Bronchial epithelial cell (primary cell): ENCODE measurements at regions not wholly inside any gene's neighbourhood (a gene's known extent, or its start where the extent isn't known, plus 50 kb on each side); places are given as distances from the start of the nearest gene placed in this dataset.
A peak's percentile ranks its signal among the peaks of the same experiment; 100 is the strongest.

ENCODE experiments used
- DNase-seq: peaks from one replicate; pipeline ENCODE4 v3.0.0-alpha.2; 2010; ENCODE audit warnings: low read depth
- FAIRE-seq: peaks from 2 replicates; lab custom pipeline; 2011; peaks lifted over from hg19 to GRCh38; lab: Jason Lieb, UNC
- H3K27me3 ChIP-seq: 2 replicates; pipeline ENCODE4 v1.5.1; 2011; ENCODE audit warnings: low read length; ENCODE audit not compliant: control insufficient read depth, insufficient read depth
- H3K36me3 ChIP-seq: 2 replicates; pipeline ENCODE4 v1.5.1; 2011; ENCODE audit warnings: low read length; ENCODE audit not compliant: control insufficient read depth, insufficient read depth
- H3K4me3 ChIP-seq: 2 replicates; pipeline ENCODE4 v1.5.1; 2011; ENCODE audit warnings: mild to moderate bottlenecking, low read depth, low read length, control low read depth
- TF ChIP-seq, protein P1 (sequence below): IDR thresholded peaks from 2 replicates; pipeline ENCODE4 v1.5.1; 2011; ENCODE audit warnings: mild to moderate bottlenecking, moderate library complexity, low read length, control low read depth, inconsistent platforms; ENCODE audit not compliant: insufficient read depth, severe bottlenecking

DNA sequence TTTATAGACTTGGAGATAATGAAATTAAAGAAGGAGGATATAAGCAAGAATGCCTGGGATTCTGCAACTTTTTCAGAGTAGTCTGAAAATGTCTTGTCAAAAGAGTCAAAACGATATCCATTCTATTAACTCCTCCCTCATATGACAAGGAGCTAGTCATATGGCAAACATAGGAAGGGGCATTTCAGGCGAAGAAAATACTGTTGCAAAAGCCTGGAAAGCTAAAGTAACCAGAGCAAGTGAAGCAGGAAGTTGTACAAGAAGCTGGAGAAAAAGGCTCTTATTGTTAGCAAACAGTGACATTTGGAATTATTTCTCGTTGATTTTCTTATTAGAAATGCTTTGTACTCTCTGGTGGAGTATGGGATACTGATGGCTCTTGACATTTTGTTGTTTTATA is 94.0 kb upstream of the PTPRD start:
- Histone ChIP-seq H3K36me3 (no peaks in the 10 kb centered on the region), H3K27me3 (no peaks in the 10 kb centered on the region), H3K4me3 (no peak overlapping the region)
- FAIRE-seq (no peak), DNase-seq (peak; percentile 17)
- TF ChIP-seq, protein P1, sequence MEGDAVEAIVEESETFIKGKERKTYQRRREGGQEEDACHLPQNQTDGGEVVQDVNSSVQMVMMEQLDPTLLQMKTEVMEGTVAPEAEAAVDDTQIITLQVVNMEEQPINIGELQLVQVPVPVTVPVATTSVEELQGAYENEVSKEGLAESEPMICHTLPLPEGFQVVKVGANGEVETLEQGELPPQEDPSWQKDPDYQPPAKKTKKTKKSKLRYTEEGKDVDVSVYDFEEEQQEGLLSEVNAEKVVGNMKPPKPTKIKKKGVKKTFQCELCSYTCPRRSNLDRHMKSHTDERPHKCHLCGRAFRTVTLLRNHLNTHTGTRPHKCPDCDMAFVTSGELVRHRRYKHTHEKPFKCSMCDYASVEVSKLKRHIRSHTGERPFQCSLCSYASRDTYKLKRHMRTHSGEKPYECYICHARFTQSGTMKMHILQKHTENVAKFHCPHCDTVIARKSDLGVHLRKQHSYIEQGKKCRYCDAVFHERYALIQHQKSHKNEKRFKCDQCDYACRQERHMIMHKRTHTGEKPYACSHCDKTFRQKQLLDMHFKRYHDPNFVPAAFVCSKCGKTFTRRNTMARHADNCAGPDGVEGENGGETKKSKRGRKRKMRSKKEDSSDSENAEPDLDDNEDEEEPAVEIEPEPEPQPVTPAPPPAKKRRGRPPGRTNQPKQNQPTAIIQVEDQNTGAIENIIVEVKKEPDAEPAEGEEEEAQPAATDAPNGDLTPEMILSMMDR, result no peak

DNA sequence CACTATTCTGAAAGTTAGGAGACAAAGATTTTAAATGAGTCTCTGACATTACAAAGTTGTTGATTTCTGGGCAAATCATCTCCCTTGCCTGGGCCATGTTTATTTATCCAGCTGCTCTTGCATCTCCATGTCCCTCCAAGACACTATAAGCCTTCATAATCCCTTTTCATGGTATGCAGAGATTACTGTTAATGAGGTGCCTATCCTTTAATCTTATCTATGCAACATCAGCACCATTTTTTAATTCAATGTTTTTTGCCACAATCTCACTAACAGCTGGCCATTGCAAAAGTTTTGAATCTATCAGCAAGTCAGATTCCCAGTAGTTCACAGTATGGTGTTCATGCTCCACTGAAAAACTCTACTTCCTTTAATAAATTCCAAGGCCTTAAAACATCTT is 108.5 kb upstream of the PTPRD start:
- TF ChIP-seq, protein P1, result no peak
- Histone ChIP-seq H3K27me3 (no peaks in the 10 kb centered on the region), H3K4me3 (no peak overlapping the region), H3K36me3 (no peaks in the 10 kb centered on the region)
- no peak for FAIRE-seq
- no peak for DNase-seq

DNA sequence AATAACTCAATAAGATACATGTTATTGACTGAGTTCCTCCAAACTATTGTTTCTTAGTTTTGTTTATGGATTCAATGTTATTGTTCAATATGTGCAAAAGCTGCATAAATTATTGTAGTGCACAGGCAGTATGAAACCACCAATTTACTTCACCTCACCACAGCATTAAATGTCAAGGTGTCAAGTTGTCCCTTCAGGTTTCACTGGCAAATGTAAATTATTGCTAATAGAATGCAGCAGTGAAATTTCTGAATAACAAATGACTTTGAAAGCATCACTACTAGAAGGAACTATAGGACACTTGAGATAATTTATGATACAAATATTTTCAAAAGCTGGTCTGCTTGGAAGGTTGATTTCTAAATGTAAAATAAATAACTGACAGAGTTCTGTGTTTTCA is 116.4 kb upstream of the PTPRD start:
- TF ChIP-seq, protein P1, result no peak
- FAIRE-seq (no peak), DNase-seq (no peak)

DNA sequence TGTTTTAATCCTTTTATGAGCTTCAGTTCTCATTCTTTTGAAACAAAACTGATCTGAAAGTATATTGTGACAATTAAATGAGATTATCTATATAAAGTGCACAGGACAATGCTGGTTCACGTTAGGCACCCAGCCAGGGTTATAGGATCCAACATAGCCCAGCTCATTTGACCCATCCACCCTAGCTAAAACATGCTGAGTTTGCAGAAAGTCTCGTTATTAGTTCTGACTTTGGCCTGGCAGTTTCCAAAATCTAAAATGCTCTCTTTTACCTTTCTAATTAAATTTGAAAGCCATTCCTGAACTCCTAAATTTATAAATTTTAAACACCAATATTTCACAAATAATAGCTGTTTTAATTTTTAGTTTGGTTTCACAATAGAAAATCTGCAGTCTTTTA is 131.9 kb upstream of the PTPRD start:
- TF ChIP-seq, protein P1, result no peak
- no peaks in the 10 kb centered on the region for H3K27me3 ChIP-seq
- H3K36me3 ChIP-seq, result no peaks in the 10 kb centered on the region
- FAIRE-seq, result no peak
- DNase-seq, result no peak
- H3K4me3 ChIP-seq, result no peak overlapping the region

More for the DNA sequence above, 116.4 kb upstream of the PTPRD start:
- Histone ChIP-seq H3K4me3 (no peak overlapping the region), H3K27me3 (no peaks in the 10 kb centered on the region), H3K36me3 (no peaks in the 10 kb centered on the region)

DNA sequence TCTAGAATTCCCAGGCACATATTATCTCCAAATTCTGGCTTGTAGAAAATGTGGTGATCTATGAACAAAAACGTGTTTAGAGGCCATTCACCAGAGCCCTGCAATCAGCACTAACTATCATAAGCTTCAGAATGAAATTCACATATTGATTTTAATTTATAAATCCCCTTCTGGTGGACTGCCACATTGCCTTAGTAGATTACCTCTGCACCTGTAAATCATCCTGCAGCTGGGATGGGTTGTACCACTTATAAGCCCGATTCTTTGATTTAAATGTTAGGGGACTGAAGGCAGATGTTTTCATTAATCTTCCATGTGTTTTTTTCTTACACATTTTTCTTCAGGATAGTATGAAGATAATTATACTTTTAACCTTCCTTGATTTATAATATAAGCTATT is 140.7 kb upstream of the PTPRD start:
- Histone ChIP-seq H3K4me3 (no peak overlapping the region), H3K36me3 (no peaks in the 10 kb centered on the region), H3K27me3 (no peaks in the 10 kb centered on the region)
- TF ChIP-seq, protein P1, result no peak
- no peak for DNase-seq
- FAIRE-seq, result no peak

DNA sequence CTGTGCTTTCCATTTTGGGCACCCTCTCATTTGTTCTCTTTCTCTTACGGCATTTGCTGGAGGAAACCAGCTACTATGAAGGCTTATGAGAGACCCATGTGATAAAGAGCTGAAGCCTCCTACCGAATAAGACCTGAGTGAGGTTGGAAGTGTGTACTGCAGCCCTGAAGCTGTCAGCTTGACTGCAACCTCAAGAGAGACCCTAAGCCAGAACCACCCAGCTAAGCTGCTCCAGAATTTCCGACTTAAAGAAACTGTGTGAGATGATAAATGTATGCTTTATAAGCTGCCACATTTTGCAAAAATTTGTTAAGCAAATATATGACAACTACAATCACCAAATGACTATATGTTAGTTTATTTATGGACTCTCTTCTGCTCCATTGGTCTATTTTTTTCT is 151.7 kb upstream of the PTPRD start:
- TF ChIP-seq, protein P1, result no peak

More for the DNA sequence above, 151.7 kb upstream of the PTPRD start:
- FAIRE-seq, result no peak
- no peaks in the 10 kb centered on the region for H3K36me3 ChIP-seq
- no peaks in the 10 kb centered on the region for H3K27me3 ChIP-seq
- no peak for DNase-seq
- no peak overlapping the region for H3K4me3 ChIP-seq
